Left cardiac atrium (tissue), 4 donors: ENCODE measurements at regions not wholly inside any gene's neighbourhood (a gene's known extent, or its start where the extent isn't known, plus 50 kb on each side); places are given as distances from the start of the nearest gene placed in this dataset.
"Not testable (repeated sequence)": the region's sequence is repeated elsewhere in the genome, so short reads cannot be mapped to it uniquely, and the experiment has no call there.

Source experiments
- ATAC-seq, 2 donors: fragments of 200-7000 bp; cut with Tn5 transposase; one replicate each; pipeline ENCODE4 v1.9.1; 2020; ENCODE audit warnings: mild to moderate bottlenecking in 2 of 2, moderate library complexity in 2 of 2
- DNase-seq: peaks from one replicate; pipeline ENCODE4 v3.0.0-alpha.2; 2020
- intact Hi-C, 2 donors: fragments of 100-400 bp; cut with DNase I; formaldehyde crosslinking; loops; one replicate each; pipeline versions ENCODE4 v1.14.1 to v1.15.1; 2022 to 2023
- donor health status: DM: no; HTN: yes; CAD: no.
- donor health status: DM: no; HTN: yes; CAD: no; lungs with severe emphysema.
- donor health status: DM: yes; HTN: yes; CAD: no.
- donor health status: Dilated cardiomyopathy.

- DNase-seq (no peak), ATAC-seq (no peak)
- intact Hi-C loops, result no loop called here
These were observed 261.8 kb upstream of the NRXN1 start for GRCh38 chr2:51293566-51294200.

- DNase-seq, result no peak
- intact Hi-C loops, result no loop called here
- ATAC-seq, result no peak
These were observed 260.0 kb upstream of the NRXN1 start for GRCh38 chr2:51291762-51292551.

- no peak for DNase-seq
- no peak for ATAC-seq
- intact Hi-C loops, result no loop called here
These were observed 258.8 kb upstream of the NRXN1 start for GRCh38 chr2:51290725-51291124.

- intact Hi-C loops, result no loop called here
- DNase-seq (no peak), ATAC-seq (no peak)
These were observed 257.1 kb upstream of the NRXN1 start for GRCh38 chr2:51289045-51289444.

GRCh38 chr2:51268191-51268590 lies 236.3 kb upstream of the NRXN1 start:
- ATAC-seq, result no peak
- intact Hi-C loops, result no loop called here
- DNase-seq, result no peak

- DNase-seq (no peak), ATAC-seq (no peak)
- intact Hi-C loops, result no loop called here
These were observed 233.6 kb upstream of the NRXN1 start for GRCh38 chr2:51265539-51265938.

GRCh38 chr2:51263951-51264350 lies 232.0 kb upstream of the NRXN1 start:
- DNase-seq (no peak), ATAC-seq (no peak)
- intact Hi-C loops, result no loop called here

GRCh38 chr2:51263101-51263500 lies 231.2 kb upstream of the NRXN1 start:
- ATAC-seq, intact Hi-C loops, DNase-seq: not testable (repeated sequence)

- no peak for DNase-seq
- no peak for ATAC-seq
- intact Hi-C loops, result no loop called here
These were observed 226.4 kb upstream of the NRXN1 start for GRCh38 chr2:51258301-51258700.

GRCh38 chr2:51256736-51257135 lies 224.8 kb upstream of the NRXN1 start:
- intact Hi-C loops, result no loop called here
- DNase-seq (no peak), ATAC-seq (no peak)

GRCh38 chr2:51251356-51251755 lies 219.4 kb upstream of the NRXN1 start:
- no peak for DNase-seq
- no peak for ATAC-seq
- intact Hi-C loops, result no loop called here

- no peak for DNase-seq
- intact Hi-C loops, result no loop called here
These were observed 215.4 kb upstream of the NRXN1 start for GRCh38 chr2:51247252-51247805.

GRCh38 chr2:51243892-51244535 lies 212.1 kb upstream of the NRXN1 start:
- ATAC-seq (no peak), DNase-seq (no peak)
- intact Hi-C loops, result no loop called here

More at GRCh38 chr2:51247252-51247805, 215.4 kb upstream of the NRXN1 start:
- ATAC-seq, result no peak

- no peak for ATAC-seq
- intact Hi-C loops, result no loop called here
- DNase-seq, result no peak
These were observed 205.8 kb upstream of the NRXN1 start for GRCh38 chr2:51237626-51238271.

GRCh38 chr2:51232027-51232426 lies 200.1 kb upstream of the NRXN1 start:
- intact Hi-C loops, result no loop called here
- DNase-seq, result no peak
- no peak for ATAC-seq

- ATAC-seq (no peak), DNase-seq (no peak)
- intact Hi-C loops, result no loop called here
These were observed 199.1 kb upstream of the NRXN1 start for GRCh38 chr2:51231071-51231470.

GRCh38 chr2:51225377-51225776 lies 193.4 kb upstream of the NRXN1 start:
- intact Hi-C loops, result no loop called here
- ATAC-seq (no peak), DNase-seq (no peak)

GRCh38 chr2:51224790-51225189 lies 192.9 kb upstream of the NRXN1 start:
- intact Hi-C loops, result no loop called here
- no peak for DNase-seq
- ATAC-seq, result no peak

- no peak for DNase-seq
- intact Hi-C loops, result no loop called here
- no peak for ATAC-seq
These were observed 190.2 kb upstream of the NRXN1 start for GRCh38 chr2:51222106-51222505.

- intact Hi-C loops, result no loop called here
- DNase-seq (no peak), ATAC-seq (no peak)
These were observed 188.7 kb upstream of the NRXN1 start for GRCh38 chr2:51220606-51221005.
